ENCODE measurements at regions not wholly inside any gene's neighbourhood (a gene's known extent, or its start where the extent isn't known, plus 50 kb on each side); places are given as distances from the start of the nearest gene placed in this dataset.

DNA sequence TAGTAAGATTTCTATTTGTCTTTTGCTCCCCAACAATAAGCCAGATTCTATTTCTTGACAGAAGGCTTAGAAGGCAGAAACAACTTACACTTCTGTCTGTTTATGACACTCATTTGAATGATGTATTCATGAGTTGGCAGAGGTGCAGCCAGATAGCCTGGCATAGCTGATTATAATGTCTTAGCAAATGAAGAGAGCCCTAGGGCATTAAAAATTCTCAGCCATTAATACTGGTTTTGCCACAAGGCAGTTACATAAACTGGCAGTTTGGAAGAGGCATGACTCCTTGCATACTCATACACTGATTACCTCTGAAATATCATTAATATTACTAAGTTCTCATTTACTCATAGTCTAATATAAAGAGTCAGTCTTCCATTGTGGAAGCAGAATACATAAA lies 728.5 kb upstream of the NDST4 start:
- TF ChIP-seq POLR2A (IDR thresholded peaks at IDR 0.05; ENCODE audit: low read depth, low read length) (no peak), POLR2AphosphoS5 (IDR thresholded peaks at IDR 0.05; ENCODE audit: low read depth, low read length) (no peak), SPI1 (IDR thresholded peaks at IDR 0.05; ENCODE audit: low read depth, low read length) (no peak)

All from GM12891 (cell line).